ENCODE measurements at regions not wholly inside any gene's neighbourhood (a gene's known extent, or its start where the extent isn't known, plus 50 kb on each side); places are given as distances from the start of the nearest gene placed in this dataset.

DNA sequence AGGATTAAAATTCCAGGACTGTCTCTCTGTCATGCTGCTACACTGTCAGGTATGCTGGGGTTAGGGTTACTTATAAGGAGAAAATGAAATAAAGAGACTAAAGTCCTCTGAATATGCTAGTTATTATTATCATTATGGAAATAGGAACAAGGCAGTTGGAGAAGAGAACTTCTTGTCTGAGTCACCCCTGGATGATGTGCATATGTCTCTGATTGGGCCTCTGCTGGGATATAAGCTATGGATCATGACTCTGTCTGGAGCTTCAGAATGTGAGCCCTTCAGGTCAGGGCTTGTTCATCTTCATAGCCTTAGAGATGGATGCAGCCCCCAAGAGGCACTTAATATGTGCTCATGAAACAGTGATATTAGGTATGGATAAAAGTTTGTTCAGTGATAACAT, 569.6 kb downstream of the EPHB1 start:
- H3K4me3 ChIP-seq (ENCODE audit: low read length) = no peak overlapping the region
- TF ChIP-seq CTCF (conservative IDR thresholded peaks at IDR 0.05; ENCODE audit: low read depth, low read length) = no peak
- DNase-seq (ENCODE audit: low read depth) = no peak

GRCh38 chr3:135366816-135367215, 571.8 kb downstream of the EPHB1 start:
- no peak for TF ChIP-seq CTCF (conservative IDR thresholded peaks at IDR 0.05; ENCODE audit: low read depth, low read length)
- H3K4me3 ChIP-seq (ENCODE audit: low read length) = no peak overlapping the region
- no peak for DNase-seq (ENCODE audit: low read depth)

DNA sequence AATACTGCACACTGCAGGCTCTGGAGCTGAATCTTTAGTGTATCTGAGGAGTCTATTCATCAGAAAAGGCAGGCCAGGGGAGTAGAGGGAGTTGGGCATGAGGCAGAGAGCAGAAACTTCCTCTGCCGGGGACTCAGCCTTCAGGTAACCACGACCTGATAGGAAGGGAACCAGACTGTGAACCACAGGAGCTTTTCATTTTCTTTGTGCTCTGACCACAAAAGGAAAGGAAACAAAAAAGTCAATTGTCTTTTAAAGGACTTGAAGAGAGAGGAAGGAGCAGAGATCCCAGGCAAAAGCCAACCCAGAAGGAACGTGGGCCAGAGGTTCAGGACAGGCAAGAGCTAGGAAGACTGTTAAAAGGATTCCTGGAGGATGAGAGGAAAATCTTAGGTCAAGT, 573.3 kb downstream of the EPHB1 start:
- no peak for TF ChIP-seq CTCF (conservative IDR thresholded peaks at IDR 0.05; ENCODE audit: low read depth, low read length)
- H3K4me3 ChIP-seq (ENCODE audit: low read length) = no peak overlapping the region
- DNase-seq (ENCODE audit: low read depth) = no peak

GRCh38 chr3:135368781-135369180, 573.7 kb downstream of the EPHB1 start:
- DNase-seq (ENCODE audit: low read depth) = no peak
- no peak overlapping the region for H3K4me3 ChIP-seq (ENCODE audit: low read length)
- TF ChIP-seq CTCF (conservative IDR thresholded peaks at IDR 0.05; ENCODE audit: low read depth, low read length) = no peak

DNA sequence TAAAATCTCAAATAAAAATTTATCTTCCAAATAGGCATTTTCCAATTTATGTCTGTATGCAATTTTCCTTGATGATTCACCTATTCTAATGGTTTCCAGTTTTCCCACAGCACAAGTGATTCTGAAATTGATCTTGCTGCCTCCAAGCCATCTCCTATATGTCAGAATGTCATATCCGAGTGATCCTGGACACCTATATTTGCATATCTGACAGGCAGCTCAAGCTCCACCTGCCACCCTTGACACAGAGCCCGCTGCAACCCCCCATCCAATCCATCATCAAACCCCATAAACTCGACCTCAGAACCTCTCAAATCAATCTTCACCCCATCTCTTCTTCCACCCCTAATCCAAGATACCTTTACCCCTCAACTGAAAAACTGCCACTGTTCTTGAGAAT, 579.5 kb downstream of the EPHB1 start:
- H3K4me3 ChIP-seq (ENCODE audit: low read length) = no peak overlapping the region
- no peak for DNase-seq (ENCODE audit: low read depth)

DNA sequence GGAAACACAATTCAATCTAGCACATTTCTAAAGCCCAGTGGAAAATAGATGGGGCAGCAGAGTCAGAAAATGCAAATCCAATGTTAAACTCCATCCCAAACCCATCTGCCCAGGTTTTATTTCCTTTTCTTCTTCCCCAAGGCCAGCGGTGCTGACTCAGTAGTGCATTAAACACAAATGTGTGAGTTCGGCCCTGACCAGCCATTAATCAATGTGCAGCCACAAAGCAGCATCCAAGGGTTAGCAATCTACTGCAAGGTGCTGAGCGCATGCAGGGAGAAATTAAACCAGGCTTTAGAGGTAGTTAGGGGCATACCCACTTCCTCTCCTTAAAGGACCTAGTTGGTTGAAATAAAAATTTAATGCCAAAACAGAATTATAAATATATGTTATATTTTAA, 583.3 kb upstream of the PPP2R3A start:
- DNase-seq (ENCODE audit: low read depth) = no peak
- no peak overlapping the region for H3K4me3 ChIP-seq (ENCODE audit: low read length)
- no peak for TF ChIP-seq CTCF (conservative IDR thresholded peaks at IDR 0.05; ENCODE audit: low read depth, low read length)

More for the DNA sequence above, 579.5 kb downstream of the EPHB1 start:
- TF ChIP-seq CTCF (conservative IDR thresholded peaks at IDR 0.05; ENCODE audit: low read depth, low read length) = no peak

- no peak for TF ChIP-seq CTCF (conservative IDR thresholded peaks at IDR 0.05; ENCODE audit: low read depth, low read length)
- DNase-seq (ENCODE audit: low read depth) = no peak
- no peak overlapping the region for H3K4me3 ChIP-seq (ENCODE audit: low read length)
Measured at GRCh38 chr3:135382621-135383020, 582.9 kb upstream of the PPP2R3A start.

Data from retinal pigment epithelial cell (primary cell).